Ureter (tissue), 1 donor: ENCODE measurements at regions not wholly inside any gene's neighbourhood (a gene's known extent, or its start where the extent isn't known, plus 50 kb on each side); places are given as distances from the start of the nearest gene placed in this dataset.
A peak's percentile ranks its signal among the peaks of the same experiment; 100 is the strongest.

Source experiments
- DNase-seq: peaks from one replicate; pipeline ENCODE4 v3.0.0-alpha.2; 2020; ENCODE audit warnings: low spot score
- donor health status: DM: yes; HTN: yes; CAD: no.

- DNase-seq = peak; percentile 4
These were observed 413.7 kb downstream of the PTPRU start for GRCh38 chr1:29650041-29650400.

- peak; percentile 26 for DNase-seq
These were observed 413.1 kb downstream of the PTPRU start for GRCh38 chr1:29649189-29650040.

- no peak for DNase-seq
These were observed 412.5 kb downstream of the PTPRU start for GRCh38 chr1:29648798-29649188.

GRCh38 chr1:29648026-29648425, 411.7 kb downstream of the PTPRU start:
- DNase-seq = peak; percentile 12

- DNase-seq = no peak
These were observed 411.3 kb downstream of the PTPRU start for GRCh38 chr1:29647581-29647980.

- DNase-seq = peak; percentile 22
These were observed 409.9 kb downstream of the PTPRU start for GRCh38 chr1:29646161-29646775.

- peak; percentile 12 for DNase-seq
These were observed 409.3 kb downstream of the PTPRU start for GRCh38 chr1:29645586-29645985.

GRCh38 chr1:29644812-29645211, 408.5 kb downstream of the PTPRU start:
- DNase-seq = peak; percentile 22

- DNase-seq = no peak
These were observed 407.6 kb downstream of the PTPRU start for GRCh38 chr1:29643838-29644440.

- DNase-seq = peak; percentile 19
These were observed 407.0 kb downstream of the PTPRU start for GRCh38 chr1:29643281-29643680.

- DNase-seq = peak; percentile 19
These were observed 406.2 kb downstream of the PTPRU start for GRCh38 chr1:29642519-29642918.

GRCh38 chr1:29641921-29642320, 405.6 kb downstream of the PTPRU start:
- peak; percentile 33 for DNase-seq

GRCh38 chr1:29640428-29640785, 404.1 kb downstream of the PTPRU start:
- DNase-seq = no peak

GRCh38 chr1:29639741-29640427, 403.6 kb downstream of the PTPRU start:
- DNase-seq = peak; percentile 41

- DNase-seq = peak; percentile 42
These were observed 402.9 kb downstream of the PTPRU start for GRCh38 chr1:29639156-29639736.

GRCh38 chr1:29638281-29638680, 402.0 kb downstream of the PTPRU start:
- DNase-seq = peak; percentile 7

GRCh38 chr1:29636936-29637335, 400.6 kb downstream of the PTPRU start:
- peak; percentile 19 for DNase-seq

- DNase-seq = peak; percentile 22
These were observed 399.4 kb downstream of the PTPRU start for GRCh38 chr1:29635501-29636263.

GRCh38 chr1:29634746-29635335, 398.5 kb downstream of the PTPRU start:
- DNase-seq = no peak

GRCh38 chr1:29634324-29634723, 398.0 kb downstream of the PTPRU start:
- DNase-seq = no peak

GRCh38 chr1:29633771-29634170, 397.4 kb downstream of the PTPRU start:
- no peak for DNase-seq
